ENCODE measurements at regions not wholly inside any gene's neighbourhood (a gene's known extent, or its start where the extent isn't known, plus 50 kb on each side); places are given as distances from the start of the nearest gene placed in this dataset.

DNA sequence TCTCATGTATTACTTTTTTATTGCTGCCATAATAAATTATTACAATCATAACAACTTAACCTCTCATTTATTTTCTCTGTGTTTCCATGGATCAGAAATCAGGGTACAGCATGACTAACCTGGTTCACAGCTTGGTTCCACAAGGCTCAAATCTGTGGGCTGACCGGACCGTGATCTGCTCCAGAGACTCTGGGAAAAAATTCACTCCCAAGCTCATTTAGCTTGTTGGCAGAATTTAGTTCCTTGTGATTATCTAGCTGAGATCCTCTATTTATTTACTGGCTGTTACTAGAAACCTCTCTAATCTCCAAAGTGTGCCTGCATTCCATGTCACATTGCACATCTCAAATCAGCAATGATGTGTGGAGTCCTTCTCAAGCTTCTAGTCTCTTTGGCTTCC lies 386.6 kb downstream of the DIPK2A start:
- TF ChIP-seq EZH2 (IDR thresholded peaks at IDR 0.05; ENCODE audit: low read depth, unreplicated experiment) (no peak), EZH2phosphoT487 (IDR thresholded peaks at IDR 0.05; ENCODE audit: unreplicated experiment) (no peak), POLR2AphosphoS5 (IDR thresholded peaks at IDR 0.05; ENCODE audit: low read depth) (no peak), CREB1 (CRISPR knock-in tag; IDR thresholded peaks at IDR 0.05; ENCODE audit: low read depth) (no peak), JUNB (IDR thresholded peaks at IDR 0.05; ENCODE audit: unreplicated experiment) (no peak), STAT1 (IDR thresholded peaks at IDR 0.05; ENCODE audit: unreplicated experiment) (no peak)
- TF ChIP-seq, protein P1, sequence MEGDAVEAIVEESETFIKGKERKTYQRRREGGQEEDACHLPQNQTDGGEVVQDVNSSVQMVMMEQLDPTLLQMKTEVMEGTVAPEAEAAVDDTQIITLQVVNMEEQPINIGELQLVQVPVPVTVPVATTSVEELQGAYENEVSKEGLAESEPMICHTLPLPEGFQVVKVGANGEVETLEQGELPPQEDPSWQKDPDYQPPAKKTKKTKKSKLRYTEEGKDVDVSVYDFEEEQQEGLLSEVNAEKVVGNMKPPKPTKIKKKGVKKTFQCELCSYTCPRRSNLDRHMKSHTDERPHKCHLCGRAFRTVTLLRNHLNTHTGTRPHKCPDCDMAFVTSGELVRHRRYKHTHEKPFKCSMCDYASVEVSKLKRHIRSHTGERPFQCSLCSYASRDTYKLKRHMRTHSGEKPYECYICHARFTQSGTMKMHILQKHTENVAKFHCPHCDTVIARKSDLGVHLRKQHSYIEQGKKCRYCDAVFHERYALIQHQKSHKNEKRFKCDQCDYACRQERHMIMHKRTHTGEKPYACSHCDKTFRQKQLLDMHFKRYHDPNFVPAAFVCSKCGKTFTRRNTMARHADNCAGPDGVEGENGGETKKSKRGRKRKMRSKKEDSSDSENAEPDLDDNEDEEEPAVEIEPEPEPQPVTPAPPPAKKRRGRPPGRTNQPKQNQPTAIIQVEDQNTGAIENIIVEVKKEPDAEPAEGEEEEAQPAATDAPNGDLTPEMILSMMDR (conservative IDR thresholded peaks at IDR 0.05; ENCODE audit: low read depth in 2 of 2), result no peak
- TF ChIP-seq, protein P2, sequence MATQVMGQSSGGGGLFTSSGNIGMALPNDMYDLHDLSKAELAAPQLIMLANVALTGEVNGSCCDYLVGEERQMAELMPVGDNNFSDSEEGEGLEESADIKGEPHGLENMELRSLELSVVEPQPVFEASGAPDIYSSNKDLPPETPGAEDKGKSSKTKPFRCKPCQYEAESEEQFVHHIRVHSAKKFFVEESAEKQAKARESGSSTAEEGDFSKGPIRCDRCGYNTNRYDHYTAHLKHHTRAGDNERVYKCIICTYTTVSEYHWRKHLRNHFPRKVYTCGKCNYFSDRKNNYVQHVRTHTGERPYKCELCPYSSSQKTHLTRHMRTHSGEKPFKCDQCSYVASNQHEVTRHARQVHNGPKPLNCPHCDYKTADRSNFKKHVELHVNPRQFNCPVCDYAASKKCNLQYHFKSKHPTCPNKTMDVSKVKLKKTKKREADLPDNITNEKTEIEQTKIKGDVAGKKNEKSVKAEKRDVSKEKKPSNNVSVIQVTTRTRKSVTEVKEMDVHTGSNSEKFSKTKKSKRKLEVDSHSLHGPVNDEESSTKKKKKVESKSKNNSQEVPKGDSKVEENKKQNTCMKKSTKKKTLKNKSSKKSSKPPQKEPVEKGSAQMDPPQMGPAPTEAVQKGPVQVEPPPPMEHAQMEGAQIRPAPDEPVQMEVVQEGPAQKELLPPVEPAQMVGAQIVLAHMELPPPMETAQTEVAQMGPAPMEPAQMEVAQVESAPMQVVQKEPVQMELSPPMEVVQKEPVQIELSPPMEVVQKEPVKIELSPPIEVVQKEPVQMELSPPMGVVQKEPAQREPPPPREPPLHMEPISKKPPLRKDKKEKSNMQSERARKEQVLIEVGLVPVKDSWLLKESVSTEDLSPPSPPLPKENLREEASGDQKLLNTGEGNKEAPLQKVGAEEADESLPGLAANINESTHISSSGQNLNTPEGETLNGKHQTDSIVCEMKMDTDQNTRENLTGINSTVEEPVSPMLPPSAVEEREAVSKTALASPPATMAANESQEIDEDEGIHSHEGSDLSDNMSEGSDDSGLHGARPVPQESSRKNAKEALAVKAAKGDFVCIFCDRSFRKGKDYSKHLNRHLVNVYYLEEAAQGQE (IDR thresholded peaks at IDR 0.05; ENCODE audit: unreplicated experiment), result no peak
